ENCODE measurements at regions not wholly inside any gene's neighbourhood (a gene's known extent, or its start where the extent isn't known, plus 50 kb on each side); places are given as distances from the start of the nearest gene placed in this dataset.

DNA sequence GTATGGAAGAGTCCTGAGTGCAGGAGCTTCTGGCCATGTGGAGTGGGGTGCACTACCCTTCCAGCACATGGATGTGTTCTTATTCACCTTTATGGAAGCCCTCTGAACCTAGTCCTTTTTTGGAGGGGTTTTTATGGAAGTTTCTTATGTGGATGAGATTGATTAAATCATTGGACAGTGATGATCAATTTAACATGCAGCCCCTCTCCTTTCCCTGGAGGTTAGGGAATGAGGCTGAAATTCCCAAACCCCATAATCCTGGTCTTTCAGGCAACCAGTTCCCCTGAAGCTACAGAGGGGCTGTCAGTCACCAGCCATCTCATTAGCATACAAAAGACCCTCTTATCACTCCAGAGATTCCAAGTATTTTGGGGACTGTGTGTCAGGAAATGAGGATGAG is 183.9 kb upstream of the MAP3K7 start:
- no peak for DNase-seq (ENCODE audit: extremely low read depth, low read depth)

DNA sequence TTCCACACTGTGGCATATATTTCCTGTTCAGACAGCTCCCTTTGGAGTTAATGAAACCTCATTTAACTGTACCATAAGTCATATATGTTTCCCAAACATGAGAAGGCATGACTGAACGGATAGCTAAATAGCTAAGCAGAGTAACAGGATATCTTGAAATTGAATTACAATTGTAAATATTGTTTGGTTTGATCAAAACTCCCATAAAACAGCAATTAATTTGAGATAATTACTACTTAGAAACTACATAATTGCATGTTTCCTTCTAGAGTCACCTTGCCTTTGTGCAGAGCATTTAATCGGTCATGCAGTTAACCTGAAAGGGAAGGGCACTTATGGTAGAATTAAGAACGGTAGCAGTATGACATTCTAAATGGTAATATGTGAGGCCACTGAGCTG is 179.0 kb upstream of the MAP3K7 start:
- DNase-seq (ENCODE audit: extremely low read depth, low read depth), result no peak

DNA sequence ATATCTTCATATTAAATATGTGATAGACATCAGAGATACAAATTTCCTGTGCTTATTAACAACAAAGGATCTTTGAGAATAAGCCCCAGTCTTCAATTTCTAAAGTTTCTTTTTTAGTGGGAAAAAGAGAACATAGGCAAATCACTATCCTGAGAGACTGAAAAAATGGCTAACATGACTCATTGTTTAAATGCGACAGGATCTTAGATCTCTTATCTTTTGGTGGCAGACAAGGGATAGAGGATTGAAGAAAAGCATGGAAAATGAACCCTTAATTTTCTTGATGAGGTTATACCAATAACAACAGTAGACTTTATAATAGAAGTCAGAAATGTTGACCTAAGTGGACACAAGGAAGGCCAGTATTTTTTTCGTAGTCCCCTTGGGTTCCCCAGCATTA is 178.6 kb upstream of the MAP3K7 start:
- DNase-seq (ENCODE audit: extremely low read depth, low read depth), result no peak

DNA sequence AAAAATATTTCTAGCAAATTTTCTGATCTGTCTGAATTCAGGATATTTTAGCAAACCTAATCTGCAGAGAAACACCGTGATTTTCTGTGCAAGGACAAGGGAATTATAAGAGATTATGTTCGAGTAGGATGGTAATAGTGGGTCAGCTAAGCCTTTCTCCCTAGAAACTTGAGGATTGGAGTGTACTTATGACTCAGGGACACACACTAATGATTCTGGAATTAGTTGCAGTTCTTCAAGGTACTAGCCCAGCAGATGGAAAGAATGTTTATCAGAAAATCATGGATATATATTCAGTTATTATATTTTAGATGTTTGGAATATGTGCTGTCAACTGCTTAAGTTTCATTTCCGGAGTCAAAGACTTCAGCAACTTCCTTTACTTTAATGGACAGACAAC is 177.1 kb upstream of the MAP3K7 start:
- no peak for DNase-seq (ENCODE audit: extremely low read depth, low read depth)

DNA sequence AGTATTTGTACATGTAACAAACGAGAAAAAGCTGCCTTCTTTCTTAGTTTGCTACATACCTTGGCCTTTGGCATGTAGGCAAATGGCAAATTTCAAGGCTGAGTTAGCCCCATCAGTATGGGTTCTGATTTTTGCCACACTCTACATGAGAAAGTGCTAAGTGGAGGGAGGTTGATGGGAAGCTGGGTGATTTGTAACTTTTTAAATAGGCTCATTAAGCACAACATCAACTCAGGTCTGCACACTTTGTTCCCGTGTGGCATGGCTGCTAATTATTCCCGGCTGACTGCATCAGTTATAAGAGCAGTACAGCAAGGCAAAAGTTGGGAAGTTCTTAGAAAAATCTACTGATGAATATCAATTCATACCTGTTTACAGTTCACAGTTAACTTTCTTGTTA is 172.8 kb upstream of the MAP3K7 start:
- DNase-seq (ENCODE audit: extremely low read depth, low read depth), result no peak

DNA sequence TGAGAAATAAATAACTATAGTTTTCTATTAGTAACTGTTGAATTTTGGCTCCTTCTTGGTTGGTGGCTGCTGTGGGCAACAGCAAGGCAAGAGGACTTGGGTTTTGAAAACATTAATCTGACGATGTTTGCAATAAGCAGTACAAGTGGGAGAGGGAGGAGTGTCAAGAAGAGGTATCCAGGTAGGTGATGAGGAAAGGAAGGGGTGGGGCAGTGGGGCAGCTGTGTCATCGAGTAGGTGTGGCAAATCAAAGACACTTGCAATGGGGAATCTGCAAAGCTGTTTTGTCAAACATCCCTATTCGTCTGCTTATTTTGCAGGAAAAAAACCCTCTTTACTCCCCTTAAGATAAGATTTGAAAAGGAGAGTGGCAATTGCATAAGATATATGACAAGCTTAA is 171.9 kb upstream of the MAP3K7 start:
- no peak for DNase-seq (ENCODE audit: extremely low read depth, low read depth)

DNA sequence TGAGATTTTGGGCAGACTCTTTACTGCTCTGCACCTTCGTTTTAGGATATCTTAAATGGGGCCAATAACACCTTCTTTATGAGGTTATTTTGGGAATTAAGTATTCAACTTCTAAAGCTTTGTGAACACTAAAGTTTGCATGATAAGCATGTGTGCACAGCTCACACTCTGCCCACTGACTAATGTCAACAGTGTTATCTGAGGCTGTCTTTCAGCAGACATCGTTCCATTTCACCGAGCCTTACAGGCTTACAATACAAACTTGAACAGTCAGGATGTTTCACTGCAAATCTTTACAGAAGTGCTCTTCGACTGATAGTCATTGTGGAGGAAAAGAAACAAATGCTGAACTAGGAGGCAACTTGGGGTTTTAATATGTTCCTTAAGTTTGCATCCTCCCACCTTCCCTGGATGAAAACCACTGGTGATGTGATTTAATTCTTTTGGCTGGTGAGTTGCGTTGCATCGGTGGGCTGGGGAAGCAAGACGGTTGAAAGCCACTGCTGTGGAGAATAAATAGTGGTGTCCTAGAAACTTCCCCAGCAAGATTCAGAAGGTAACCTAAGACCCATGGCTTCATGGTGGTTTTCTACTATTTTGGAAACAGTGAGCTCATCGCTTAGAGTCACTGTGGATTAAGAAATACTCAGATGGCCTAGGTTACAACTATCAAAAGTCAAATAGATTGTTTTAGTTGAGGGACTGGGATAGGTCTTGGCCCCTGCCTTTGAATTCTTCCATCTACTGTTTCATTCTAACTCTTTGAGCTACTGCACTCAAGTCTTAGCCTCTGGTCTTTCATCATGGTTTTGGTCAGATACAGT is 167.2 kb upstream of the MAP3K7 start:
- no peak for DNase-seq (ENCODE audit: extremely low read depth, low read depth)

DNA sequence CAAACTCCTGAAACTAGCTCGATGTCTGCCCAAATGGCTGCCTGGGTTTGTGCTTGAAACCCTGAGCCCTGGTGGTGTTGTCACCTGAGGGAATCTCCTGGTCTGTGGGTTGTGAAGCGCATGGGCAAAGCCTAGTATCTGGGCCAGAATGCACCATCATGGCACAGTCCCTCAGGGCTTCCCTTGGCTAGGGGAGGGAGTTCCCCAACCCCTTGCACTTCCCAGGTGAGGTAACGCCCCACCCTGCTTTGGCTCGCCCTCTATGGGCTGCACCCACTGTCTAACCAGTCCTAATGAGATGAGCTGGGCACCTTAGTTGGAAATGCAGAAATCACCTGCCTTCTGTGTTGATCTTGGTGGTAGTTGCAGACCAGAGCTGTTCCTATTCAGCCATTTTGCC is 152.9 kb upstream of the MAP3K7 start:
- no peak for DNase-seq (ENCODE audit: extremely low read depth, low read depth)

DNA sequence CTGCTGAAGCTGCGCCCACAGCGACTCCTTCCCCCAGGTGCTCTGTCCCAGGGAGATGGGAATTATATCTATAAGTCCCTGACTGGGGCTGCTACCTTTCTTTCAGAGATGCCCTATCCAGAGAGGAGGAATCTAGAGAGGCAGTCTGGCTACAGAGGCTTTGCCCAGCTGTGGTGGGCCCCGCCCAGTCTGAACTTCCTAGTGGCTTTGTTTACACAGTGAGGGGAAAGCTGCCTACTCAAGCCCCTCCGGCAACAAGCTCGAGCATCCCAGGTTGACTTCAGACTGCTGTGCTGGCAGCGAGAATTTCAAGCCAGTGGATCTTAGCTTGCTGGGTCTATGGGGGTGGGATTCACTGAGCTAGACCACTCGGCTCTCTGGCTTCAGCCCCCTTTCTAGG is 152.5 kb upstream of the MAP3K7 start:
- DNase-seq (ENCODE audit: extremely low read depth, low read depth), result no peak

DNA sequence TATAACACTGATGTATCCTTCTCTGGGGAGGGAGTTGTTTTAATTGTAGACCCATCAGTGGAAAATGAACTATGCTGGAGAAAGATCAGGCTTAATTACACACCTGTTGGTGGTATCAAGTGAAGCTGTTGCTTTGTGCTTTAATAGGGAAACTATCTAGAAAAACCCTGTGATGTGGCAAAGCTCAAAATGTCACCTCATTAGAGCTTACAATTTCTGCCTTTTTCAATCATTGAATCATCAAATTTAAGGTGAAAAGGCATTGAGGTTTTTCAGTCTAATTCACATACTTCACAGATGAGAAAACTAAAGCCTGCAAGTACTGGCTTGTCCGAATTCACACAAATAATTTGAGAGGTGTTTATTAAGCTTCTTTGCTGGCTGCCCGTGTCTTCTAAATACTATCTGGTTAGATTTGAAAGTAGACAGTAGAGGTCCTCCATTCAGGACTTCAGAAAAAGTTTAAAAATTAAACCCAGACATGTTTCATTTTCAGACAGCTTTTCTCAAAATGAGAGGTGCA is 143.3 kb upstream of the MAP3K7 start:
- no peak for DNase-seq (ENCODE audit: extremely low read depth, low read depth)

DNA sequence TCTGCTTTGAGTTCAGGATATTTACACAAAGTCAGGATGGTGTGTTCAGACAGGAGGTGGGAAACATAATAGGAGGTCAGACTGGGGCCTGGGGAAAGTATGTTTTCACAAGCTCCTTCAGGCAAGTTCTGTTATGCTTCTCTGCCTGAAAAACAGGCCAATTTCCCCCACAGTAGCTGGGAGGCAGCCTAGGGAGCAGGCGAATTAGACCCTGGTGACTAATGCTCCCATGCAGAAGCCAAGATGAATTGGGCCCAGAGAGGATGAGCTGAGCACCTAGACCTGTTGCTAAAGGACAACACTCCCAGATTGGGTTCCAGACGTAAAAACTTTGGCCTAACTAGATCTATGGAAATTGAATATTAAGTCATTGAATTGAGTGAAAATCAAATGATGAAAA is 142.2 kb upstream of the MAP3K7 start:
- no peak for DNase-seq (ENCODE audit: extremely low read depth, low read depth)

DNA sequence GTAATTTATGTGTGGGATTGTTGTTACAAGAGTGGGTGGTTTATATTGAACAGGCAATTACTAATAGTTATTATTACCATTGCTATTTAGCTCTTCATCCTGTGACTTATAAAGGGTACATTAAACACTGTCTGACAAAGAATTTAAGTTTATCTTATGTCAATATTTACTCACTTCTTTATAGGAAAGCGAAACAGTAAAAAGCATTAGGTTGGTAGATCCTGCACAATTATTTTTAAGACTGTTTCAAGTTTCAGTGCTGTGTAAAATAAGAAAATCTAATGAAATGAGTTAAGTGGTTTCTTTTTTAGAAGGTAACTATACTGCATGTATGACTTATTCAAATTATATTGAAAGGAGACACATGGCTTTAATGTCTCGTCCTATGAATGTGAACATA is 135.8 kb upstream of the MAP3K7 start:
- DNase-seq (ENCODE audit: extremely low read depth, low read depth), result no peak

DNA sequence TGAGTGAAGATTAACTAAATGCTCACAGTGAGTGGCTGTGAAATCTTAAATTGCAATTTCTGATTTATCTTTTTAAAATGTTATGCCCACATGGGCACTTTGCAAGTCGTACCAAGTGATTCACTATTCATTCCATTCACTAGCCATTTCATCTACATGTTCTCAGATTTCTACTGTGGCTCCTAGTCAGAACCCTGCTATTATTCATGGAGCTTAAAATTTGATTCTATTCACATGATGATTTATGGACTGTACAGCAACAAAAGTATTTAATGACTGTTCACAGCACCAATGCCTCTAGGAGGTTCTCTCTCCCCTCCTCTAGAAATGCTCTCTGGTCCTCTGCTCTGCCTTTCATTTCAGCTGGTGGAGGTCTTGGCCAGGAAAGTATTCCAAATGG is 133.5 kb upstream of the MAP3K7 start:
- no peak for DNase-seq (ENCODE audit: extremely low read depth, low read depth)

DNA sequence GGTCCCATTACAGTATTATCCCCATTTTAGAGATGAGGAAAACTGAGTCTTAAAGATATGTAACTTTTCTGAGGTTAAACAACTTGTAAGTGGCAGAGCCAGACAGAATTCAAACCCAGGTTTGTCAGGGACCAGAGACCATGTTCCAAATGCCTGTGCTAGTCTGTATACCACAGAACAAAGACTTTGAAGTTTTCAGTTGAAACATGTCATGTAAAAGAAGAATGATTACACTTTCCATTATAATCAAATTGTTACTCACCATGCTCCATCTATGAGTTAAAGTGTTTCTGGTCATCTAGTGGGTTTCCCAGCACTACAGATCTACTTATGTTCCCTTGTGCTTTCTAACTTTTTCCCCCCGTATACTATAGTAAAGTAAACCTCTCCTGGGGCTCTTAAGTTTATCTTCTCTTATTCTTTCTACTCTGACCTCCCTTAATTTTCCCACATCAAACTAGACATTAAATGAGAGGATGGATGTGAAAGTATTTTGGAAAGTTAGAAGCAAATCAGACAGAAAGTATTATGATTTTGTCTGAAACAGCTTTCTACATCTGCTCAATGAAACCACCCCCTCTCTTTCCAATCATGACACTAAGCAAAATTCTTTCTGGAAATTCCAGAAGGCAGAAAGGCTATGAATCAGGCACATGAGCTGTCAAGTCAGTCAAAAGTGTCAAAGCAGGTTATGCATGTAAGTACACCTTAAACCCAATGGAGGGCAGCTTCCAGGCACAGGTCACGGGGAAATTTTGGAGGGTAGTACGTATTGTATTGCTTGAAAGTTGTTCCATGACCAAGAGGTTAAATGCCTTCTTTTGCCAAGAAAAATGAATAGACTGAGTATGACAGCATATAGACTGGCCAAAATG is 132.7 kb upstream of the MAP3K7 start:
- no peak for DNase-seq (ENCODE audit: extremely low read depth, low read depth)

DNA sequence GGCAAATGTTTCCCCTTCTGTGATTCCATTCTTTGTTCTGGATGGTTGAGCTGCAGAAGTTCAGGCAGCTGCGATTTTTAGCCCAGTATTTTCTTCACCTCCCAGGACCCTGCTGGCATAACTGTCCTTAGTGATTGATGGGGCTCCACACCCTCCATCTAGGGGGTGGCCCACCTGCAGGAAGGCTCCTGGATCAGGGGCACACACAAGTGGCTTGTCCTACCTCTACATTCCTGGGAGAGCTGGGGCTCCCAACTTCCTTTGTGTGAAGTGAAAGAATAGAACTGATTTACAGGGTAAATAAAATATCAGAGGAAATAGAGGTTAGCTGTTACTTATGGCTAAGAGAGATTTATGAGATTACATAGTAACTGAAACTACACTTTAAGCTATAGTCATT is 129.5 kb upstream of the MAP3K7 start:
- no peak for DNase-seq (ENCODE audit: extremely low read depth, low read depth)

DNA sequence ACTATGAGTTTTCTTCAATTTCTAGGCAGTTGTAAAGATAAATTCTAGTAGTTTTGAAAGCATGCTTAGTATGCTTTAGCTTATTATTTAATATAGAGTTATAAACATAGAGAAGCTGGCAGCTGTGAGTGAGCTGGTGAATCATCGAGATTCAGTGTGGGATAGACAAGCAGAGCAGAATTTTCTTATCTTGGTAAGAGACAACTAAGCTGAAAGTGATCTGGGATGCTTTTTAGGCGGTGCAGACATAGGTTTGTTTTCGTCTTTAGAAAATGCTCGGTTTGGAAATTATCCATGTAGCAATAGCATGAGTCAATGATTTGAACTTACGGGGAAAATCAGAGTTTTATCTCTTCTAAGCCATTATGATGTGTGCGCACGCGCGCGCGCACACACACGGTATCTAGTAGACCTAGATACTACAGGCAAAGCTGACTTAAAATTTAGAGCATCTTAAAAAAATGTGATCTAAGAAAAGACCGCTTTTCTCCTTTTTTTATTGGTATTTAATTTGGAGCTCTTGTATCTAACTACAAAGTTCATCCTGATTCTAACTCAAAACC is 128.3 kb upstream of the MAP3K7 start:
- DNase-seq (ENCODE audit: extremely low read depth, low read depth), result no peak

DNA sequence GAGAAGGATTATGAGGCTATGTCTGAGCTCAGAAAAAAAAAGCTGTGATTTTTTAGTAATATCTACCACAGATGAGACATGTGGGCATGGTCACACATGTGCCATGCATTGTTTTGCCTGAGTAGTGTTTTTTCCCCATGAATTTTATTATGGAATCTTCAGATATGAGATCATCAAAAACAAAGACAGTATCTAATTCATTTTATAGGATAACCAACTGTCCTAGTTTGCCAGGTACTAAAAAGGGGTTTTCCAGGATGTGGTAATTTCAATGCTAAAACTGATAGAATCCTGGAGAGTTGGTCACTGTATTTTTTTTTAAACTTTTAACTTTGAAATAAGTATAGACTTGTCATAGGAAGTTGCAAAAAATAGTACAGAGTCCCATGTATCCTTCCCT is 127.4 kb upstream of the MAP3K7 start:
- DNase-seq (ENCODE audit: extremely low read depth, low read depth), result no peak

DNA sequence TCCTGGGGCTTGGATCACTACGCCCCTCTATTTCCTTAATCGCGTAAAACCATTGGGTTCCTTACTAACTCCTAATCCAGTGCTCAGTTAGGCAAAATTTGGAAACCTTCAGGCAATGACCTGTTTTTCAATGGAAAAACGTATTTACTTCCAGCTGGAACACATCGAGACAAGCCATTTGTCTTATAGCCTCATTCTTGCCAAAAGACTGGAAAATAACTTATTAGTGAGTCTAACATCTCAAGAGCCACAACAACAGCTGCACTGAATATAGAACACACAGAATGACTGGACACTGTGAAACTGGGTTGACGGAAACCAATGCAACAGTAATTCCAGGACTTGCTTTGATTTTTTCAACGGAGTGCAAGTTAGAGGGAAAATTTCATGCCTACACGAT is 125.2 kb upstream of the MAP3K7 start:
- DNase-seq (ENCODE audit: extremely low read depth, low read depth), result no peak

DNA sequence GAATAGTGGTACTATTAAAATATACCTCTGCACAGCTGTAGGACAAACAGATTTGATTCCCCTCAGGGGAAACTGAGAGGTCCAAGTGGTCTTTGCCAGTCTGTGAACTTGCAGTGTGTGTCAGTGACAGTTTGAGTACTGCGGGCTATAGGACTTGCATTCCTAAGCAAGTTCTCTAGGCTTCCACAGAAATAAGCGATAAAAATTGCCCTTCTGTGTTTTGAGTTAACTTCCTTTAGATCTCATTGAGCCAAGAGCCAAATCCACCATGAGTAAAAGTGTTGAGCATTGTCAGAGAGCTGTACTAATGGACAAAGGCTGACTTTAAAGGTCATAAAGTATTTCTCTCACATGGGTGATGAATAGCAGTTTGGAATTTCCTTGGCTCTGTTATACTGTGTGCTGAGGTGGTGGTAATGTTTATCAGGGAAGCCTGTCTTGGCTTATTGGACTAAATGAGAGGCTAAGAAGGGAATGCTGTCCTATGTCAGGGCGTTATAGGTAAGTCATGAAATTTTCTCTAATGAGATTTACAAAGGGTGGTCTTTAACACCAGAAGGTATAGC is 122.6 kb upstream of the MAP3K7 start:
- no peak for DNase-seq (ENCODE audit: extremely low read depth, low read depth)

DNA sequence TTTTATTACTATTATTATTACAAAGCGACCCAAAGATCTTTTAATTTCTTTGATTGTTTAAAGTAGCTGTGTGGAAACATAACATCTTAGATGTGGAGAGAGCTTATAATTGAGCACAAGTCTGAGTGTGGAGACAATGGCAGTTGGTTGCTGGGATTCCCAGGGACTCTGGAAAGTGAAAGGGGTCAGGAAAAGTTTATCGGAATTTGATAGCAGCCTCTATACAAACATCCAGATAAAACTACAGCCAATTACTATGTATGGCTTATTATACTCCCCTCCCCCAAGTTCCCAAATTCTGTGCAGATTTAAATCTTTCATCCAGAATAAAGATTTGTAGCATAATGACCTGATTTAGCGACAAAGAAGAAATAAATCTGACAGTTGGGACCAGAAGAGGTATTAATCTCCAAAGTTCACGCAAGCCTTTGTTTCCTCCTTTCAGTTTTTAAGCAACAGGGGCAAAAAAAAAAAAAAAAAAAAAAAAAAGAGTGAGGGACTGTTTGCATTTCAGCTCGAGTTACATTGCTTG is 121.4 kb upstream of the MAP3K7 start:
- DNase-seq (ENCODE audit: extremely low read depth, low read depth), result no peak

DNA sequence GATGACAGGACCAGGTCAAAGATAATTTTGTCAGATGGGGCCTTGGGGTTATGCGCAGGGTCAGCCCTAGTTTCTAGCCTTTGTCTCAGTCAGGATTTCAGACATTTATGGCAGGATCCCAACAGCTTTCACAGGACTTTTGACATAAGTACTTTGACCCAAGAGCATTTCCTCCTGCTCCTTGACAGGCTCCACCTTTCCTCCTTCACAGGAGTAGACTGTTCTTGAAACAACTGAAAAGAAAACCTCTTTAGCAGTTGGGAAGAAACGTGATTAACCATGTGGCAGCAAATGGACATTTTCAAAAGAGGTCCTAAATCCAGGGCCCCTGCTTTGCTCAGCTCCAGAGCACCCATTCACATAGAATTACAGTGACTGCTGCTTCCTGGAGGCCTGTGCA is 120.4 kb upstream of the MAP3K7 start:
- no peak for DNase-seq (ENCODE audit: extremely low read depth, low read depth)
